NOMO-1 treated with DMSO at 0.1 percent for 48 hours (cell line): ENCODE measurements at regions not wholly inside any gene's neighbourhood (a gene's known extent, or its start where the extent isn't known, plus 50 kb on each side); places are given as distances from the start of the nearest gene placed in this dataset.
A peak's percentile ranks its signal among the peaks of the same experiment; 100 is the strongest.
"Not testable (repeated sequence)": the region's sequence is repeated elsewhere in the genome, so short reads cannot be mapped to it uniquely, and the experiment has no call there.

ENCODE experiments used
- DNase-seq: peaks from one replicate; lab custom pipeline; 2025; ENCODE audit not compliant: unreplicated experiment; lab: John Stamatoyannopoulos, UW

- no peak for DNase-seq
These were observed 1300.8 kb upstream of the B3GALT2 start for GRCh38 chr1:194487172-194487571.

GRCh38 chr1:194485432-194485831, 1299.0 kb upstream of the B3GALT2 start:
- no peak for DNase-seq

GRCh38 chr1:194478731-194479130, 1292.3 kb upstream of the B3GALT2 start:
- no peak for DNase-seq

GRCh38 chr1:194477908-194478307, 1291.5 kb upstream of the B3GALT2 start:
- DNase-seq: peak; percentile 38

- no peak for DNase-seq
These were observed 1290.5 kb upstream of the B3GALT2 start for GRCh38 chr1:194476872-194477271.

- DNase-seq: no peak
These were observed 1289.9 kb upstream of the B3GALT2 start for GRCh38 chr1:194476351-194476750.

GRCh38 chr1:194474701-194475100, 1288.3 kb upstream of the B3GALT2 start:
- no peak for DNase-seq

- no peak for DNase-seq
These were observed 1287.4 kb upstream of the B3GALT2 start for GRCh38 chr1:194473766-194474165.

GRCh38 chr1:194469282-194469681, 1282.9 kb upstream of the B3GALT2 start:
- no peak for DNase-seq

GRCh38 chr1:194466706-194467105, 1280.3 kb upstream of the B3GALT2 start:
- DNase-seq: no peak

- no peak for DNase-seq
These were observed 1261.2 kb upstream of the B3GALT2 start for GRCh38 chr1:194447636-194448035.

GRCh38 chr1:194445244-194445643, 1258.8 kb upstream of the B3GALT2 start:
- no peak for DNase-seq

- no peak for DNase-seq
These were observed 1256.6 kb upstream of the B3GALT2 start for GRCh38 chr1:194442901-194443575.

- no peak for DNase-seq
These were observed 1250.7 kb upstream of the B3GALT2 start for GRCh38 chr1:194437135-194437534.

GRCh38 chr1:194431121-194431520, 1244.7 kb upstream of the B3GALT2 start:
- DNase-seq: no peak

- DNase-seq: no peak
These were observed 1234.3 kb upstream of the B3GALT2 start for GRCh38 chr1:194420706-194421105.

GRCh38 chr1:194419721-194420120, 1233.3 kb upstream of the B3GALT2 start:
- DNase-seq: no peak

- no peak for DNase-seq
These were observed 1224.3 kb upstream of the B3GALT2 start for GRCh38 chr1:194410756-194411155.

- not testable (repeated sequence) for DNase-seq
These were observed 1220.8 kb upstream of the B3GALT2 start for GRCh38 chr1:194407238-194407637.

GRCh38 chr1:194394676-194395075, 1208.3 kb upstream of the B3GALT2 start:
- DNase-seq: no peak

GRCh38 chr1:194387531-194387930, 1201.1 kb upstream of the B3GALT2 start:
- DNase-seq: no peak

GRCh38 chr1:194378517-194378916, 1192.1 kb upstream of the B3GALT2 start:
- no peak for DNase-seq

GRCh38 chr1:194374649-194375048, 1188.2 kb upstream of the B3GALT2 start:
- DNase-seq: no peak
